ENCODE measurements at regions not wholly inside any gene's neighbourhood (a gene's known extent, or its start where the extent isn't known, plus 50 kb on each side); places are given as distances from the start of the nearest gene placed in this dataset.
A peak's percentile ranks its signal among the peaks of the same experiment; 100 is the strongest.

- H3K27me3 ChIP-seq (ENCODE audit: control insufficient read depth in 3 of 3, insufficient read depth in 3 of 3, low read length in 3 of 3), result no peaks in the 10 kb centered on the region
- peak overlapping the region; percentile 76 to 81 (median 78) for H3K9ac ChIP-seq (ENCODE audit: low read depth in 1 of 3, low read length in 3 of 3)
- H3K4me3 ChIP-seq (ENCODE audit: low read length in 3 of 3), result peak overlapping the region in 1 of 3 donors; percentile 49
- H3K4me1 ChIP-seq (ENCODE audit: control insufficient read depth in 3 of 3, insufficient read depth in 3 of 3, low read length in 3 of 3), result peaks cover 26 to 48% (median 48%) of the 10 kb centered on the region in 3 donors
- H3K36me3 ChIP-seq (ENCODE audit: control insufficient read depth in 3 of 3, insufficient read depth in 3 of 3, low read length in 3 of 3), result no peaks in the 10 kb centered on the region
- H3K9me3 ChIP-seq (ENCODE audit: control insufficient read depth in 3 of 3, low read length in 3 of 3), result no peaks in the 10 kb centered on the region
- H3K27ac ChIP-seq (ENCODE audit: low read depth, low read length), result peak overlapping the region; percentile 98
Measured at GRCh38 chr1:181152892-181153633, 64.6 kb downstream of the IER5 start.

- H3K27me3 ChIP-seq (ENCODE audit: control insufficient read depth in 3 of 3, insufficient read depth in 3 of 3, low read length in 3 of 3), result no peaks in the 10 kb centered on the region
- H3K36me3 ChIP-seq (ENCODE audit: control insufficient read depth in 3 of 3, insufficient read depth in 3 of 3, low read length in 3 of 3), result no peaks in the 10 kb centered on the region
- H3K4me1 ChIP-seq (ENCODE audit: control insufficient read depth in 3 of 3, insufficient read depth in 3 of 3, low read length in 3 of 3), result peaks cover 26 to 45% (median 44%) of the 10 kb centered on the region in 3 donors
- H3K27ac ChIP-seq (ENCODE audit: low read depth, low read length), result peak overlapping the region; percentile 98
- H3K4me3 ChIP-seq (ENCODE audit: low read length in 3 of 3), result no peak overlapping the region
- peak overlapping the region in 2 of 3 donors; percentile 34 to 81 for H3K9ac ChIP-seq (ENCODE audit: low read depth in 1 of 3, low read length in 3 of 3)
- no peaks in the 10 kb centered on the region for H3K9me3 ChIP-seq (ENCODE audit: control insufficient read depth in 3 of 3, low read length in 3 of 3)
Measured at GRCh38 chr1:181153634-181153961, 65.1 kb downstream of the IER5 start.

GRCh38 chr1:181155339-181155738 is 66.8 kb downstream of the IER5 start:
- H3K4me1 ChIP-seq (ENCODE audit: control insufficient read depth in 3 of 3, insufficient read depth in 3 of 3, low read length in 3 of 3), result peaks cover 32 to 45% (median 39%) of the 10 kb centered on the region in 3 donors
- H3K9ac ChIP-seq (ENCODE audit: low read depth in 1 of 3, low read length in 3 of 3), result no peak overlapping the region
- no peak overlapping the region for H3K4me3 ChIP-seq (ENCODE audit: low read length in 3 of 3)
- H3K9me3 ChIP-seq (ENCODE audit: control insufficient read depth in 3 of 3, low read length in 3 of 3), result no peaks in the 10 kb centered on the region
- no peaks in the 10 kb centered on the region for H3K36me3 ChIP-seq (ENCODE audit: control insufficient read depth in 3 of 3, insufficient read depth in 3 of 3, low read length in 3 of 3)
- no peak overlapping the region for H3K27ac ChIP-seq (ENCODE audit: low read depth, low read length)
- no peaks in the 10 kb centered on the region for H3K27me3 ChIP-seq (ENCODE audit: control insufficient read depth in 3 of 3, insufficient read depth in 3 of 3, low read length in 3 of 3)

DNA sequence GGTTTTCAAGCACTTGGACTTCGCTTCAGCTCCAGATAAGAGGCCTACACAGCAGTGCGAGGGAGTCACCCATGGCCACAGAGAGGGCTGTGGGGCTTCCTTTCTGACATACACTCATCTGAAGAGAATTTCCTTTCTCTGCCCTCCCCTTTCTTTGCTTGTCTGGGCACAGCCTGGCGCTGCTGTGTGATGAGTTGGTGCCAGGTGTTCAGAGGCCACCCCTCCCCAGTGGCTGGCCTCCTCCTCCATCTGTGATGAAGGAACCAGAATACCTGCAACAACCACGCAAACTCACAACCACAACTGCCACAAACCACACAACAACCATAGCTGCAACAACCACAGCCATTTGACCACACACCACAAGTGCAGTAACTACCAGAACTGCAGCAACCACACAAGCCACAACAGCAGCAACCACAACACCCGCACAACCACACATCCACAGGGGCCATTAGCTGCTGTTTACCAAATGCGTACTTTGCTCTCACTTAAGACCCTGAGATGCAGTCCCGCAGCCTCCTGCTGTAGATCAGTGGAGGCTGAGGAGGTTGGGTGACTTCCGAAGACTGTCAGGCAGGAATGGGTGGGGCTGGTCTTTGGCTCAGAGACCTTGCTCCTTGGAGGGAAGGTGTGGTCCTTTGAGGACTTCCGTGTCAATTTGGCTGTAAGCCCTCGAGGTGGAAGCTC is 71.1 kb downstream of the IER5 start:
- Histone ChIP-seq H3K27me3 (ENCODE audit: control insufficient read depth in 3 of 3, insufficient read depth in 3 of 3, low read length in 3 of 3) (no peaks in the 10 kb centered on the region), H3K36me3 (ENCODE audit: control insufficient read depth in 3 of 3, insufficient read depth in 3 of 3, low read length in 3 of 3) (no peaks in the 10 kb centered on the region), H3K27ac (ENCODE audit: low read depth, low read length) (no peak overlapping the region), H3K4me1 (ENCODE audit: control insufficient read depth in 3 of 3, insufficient read depth in 3 of 3, low read length in 3 of 3) (peaks cover 6 to 20% (median 8%) of the 10 kb centered on the region in 3 donors), H3K9ac (ENCODE audit: low read depth in 1 of 3, low read length in 3 of 3) (no peak overlapping the region), H3K9me3 (ENCODE audit: control insufficient read depth in 3 of 3, low read length in 3 of 3) (peaks cover 0 to 2% (median 0%) of the 10 kb centered on the region in 3 donors), H3K4me3 (ENCODE audit: low read length in 3 of 3) (no peak overlapping the region)

GRCh38 chr1:181160322-181160721 is 71.8 kb downstream of the IER5 start:
- no peak overlapping the region for H3K27ac ChIP-seq (ENCODE audit: low read depth, low read length)
- H3K9ac ChIP-seq (ENCODE audit: low read depth in 1 of 3, low read length in 3 of 3), result no peak overlapping the region

DNA sequence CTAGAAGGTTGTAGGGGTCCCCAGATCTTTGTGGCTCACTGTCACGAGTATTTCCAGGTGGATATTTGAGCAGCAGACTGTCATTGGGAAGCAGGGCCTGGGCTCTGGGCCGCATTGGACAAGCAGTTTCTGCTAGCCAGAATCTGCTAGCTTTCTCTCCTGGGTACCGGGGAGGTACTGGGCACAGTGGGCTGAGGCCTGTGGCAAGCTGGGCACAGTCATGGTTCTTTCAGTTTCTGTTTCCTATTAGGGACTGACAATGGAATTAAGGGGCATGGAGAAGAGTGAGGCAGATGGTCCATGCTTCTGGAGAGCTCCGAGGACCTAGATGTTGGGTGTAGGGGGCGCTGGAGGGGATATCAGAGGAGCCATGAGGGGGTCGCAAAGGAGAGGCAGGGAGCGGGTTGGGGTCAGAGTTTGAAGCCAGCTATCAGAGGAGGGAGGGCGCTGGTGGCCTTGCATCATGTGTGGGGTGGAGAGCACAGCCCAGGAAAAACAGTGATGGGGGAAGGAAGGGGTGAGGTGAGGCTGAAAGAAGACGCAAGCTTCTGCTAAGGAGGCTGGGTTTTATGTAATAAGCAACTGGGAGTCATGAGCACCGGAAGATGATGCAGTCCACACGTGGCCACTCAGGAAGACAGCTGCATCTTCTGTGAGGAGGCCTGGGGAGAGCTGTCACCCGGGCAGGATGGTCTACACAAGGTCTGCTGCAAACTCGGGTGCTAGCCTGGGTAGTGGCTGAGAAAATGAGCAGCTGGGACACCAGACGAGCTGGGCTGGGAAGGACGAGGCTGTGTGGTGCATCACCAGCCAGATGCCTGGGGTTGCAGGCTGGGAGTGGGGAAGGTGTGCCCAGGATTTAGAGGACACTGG is 72.7 kb downstream of the IER5 start:
- peaks cover 0 to 2% (median 0%) of the 10 kb centered on the region in 3 donors for H3K9me3 ChIP-seq (ENCODE audit: control insufficient read depth in 3 of 3, low read length in 3 of 3)
- no peaks in the 10 kb centered on the region for H3K27me3 ChIP-seq (ENCODE audit: control insufficient read depth in 3 of 3, insufficient read depth in 3 of 3, low read length in 3 of 3)
- H3K9ac ChIP-seq (ENCODE audit: low read depth in 1 of 3, low read length in 3 of 3), result no peak overlapping the region
- H3K4me1 ChIP-seq (ENCODE audit: control insufficient read depth in 3 of 3, insufficient read depth in 3 of 3, low read length in 3 of 3), result peaks cover 7 to 21% (median 9%) of the 10 kb centered on the region in 3 donors
- H3K4me3 ChIP-seq (ENCODE audit: low read length in 3 of 3), result no peak overlapping the region
- no peak overlapping the region for H3K27ac ChIP-seq (ENCODE audit: low read depth, low read length)
- H3K36me3 ChIP-seq (ENCODE audit: control insufficient read depth in 3 of 3, insufficient read depth in 3 of 3, low read length in 3 of 3), result no peaks in the 10 kb centered on the region

More at GRCh38 chr1:181160322-181160721, 71.8 kb downstream of the IER5 start:
- H3K4me3 ChIP-seq (ENCODE audit: low read length in 3 of 3), result no peak overlapping the region
- no peaks in the 10 kb centered on the region for H3K36me3 ChIP-seq (ENCODE audit: control insufficient read depth in 3 of 3, insufficient read depth in 3 of 3, low read length in 3 of 3)
- H3K27me3 ChIP-seq (ENCODE audit: control insufficient read depth in 3 of 3, insufficient read depth in 3 of 3, low read length in 3 of 3), result no peaks in the 10 kb centered on the region
- peaks cover 6 to 20% (median 8%) of the 10 kb centered on the region in 3 donors for H3K4me1 ChIP-seq (ENCODE audit: control insufficient read depth in 3 of 3, insufficient read depth in 3 of 3, low read length in 3 of 3)
- H3K9me3 ChIP-seq (ENCODE audit: control insufficient read depth in 3 of 3, low read length in 3 of 3), result peaks cover 0 to 2% (median 0%) of the 10 kb centered on the region in 3 donors

DNA sequence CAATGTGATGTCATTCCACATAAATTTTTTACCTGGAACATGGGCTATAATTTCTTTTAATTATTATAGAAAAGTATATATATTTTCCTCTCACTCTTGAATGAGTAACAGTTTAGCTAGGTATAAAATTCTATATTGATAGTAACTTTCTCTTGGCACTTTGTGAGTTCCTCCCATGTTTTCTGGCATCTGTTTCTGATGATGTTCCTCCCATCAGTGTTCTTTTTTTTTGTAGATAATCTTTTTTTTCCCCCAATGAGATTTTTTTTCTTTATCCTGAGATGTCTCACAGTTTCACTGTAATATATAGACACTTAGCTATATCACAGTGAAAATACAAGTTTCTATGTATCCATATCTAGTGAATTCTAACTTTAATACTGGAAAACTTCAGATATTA is 75.2 kb downstream of the IER5 start:
- Histone ChIP-seq H3K36me3 (ENCODE audit: control insufficient read depth in 3 of 3, insufficient read depth in 3 of 3, low read length in 3 of 3) (no peaks in the 10 kb centered on the region), H3K9ac (ENCODE audit: low read depth in 1 of 3, low read length in 3 of 3) (no peak overlapping the region), H3K4me3 (ENCODE audit: low read length in 3 of 3) (no peak overlapping the region), H3K9me3 (ENCODE audit: control insufficient read depth in 3 of 3, low read length in 3 of 3) (peaks cover 0 to 2% (median 0%) of the 10 kb centered on the region in 3 donors), H3K27ac (ENCODE audit: low read depth, low read length) (no peak overlapping the region), H3K27me3 (ENCODE audit: control insufficient read depth in 3 of 3, insufficient read depth in 3 of 3, low read length in 3 of 3) (no peaks in the 10 kb centered on the region), H3K4me1 (ENCODE audit: control insufficient read depth in 3 of 3, insufficient read depth in 3 of 3, low read length in 3 of 3) (peaks cover 10 to 21% (median 11%) of the 10 kb centered on the region in 3 donors)

DNA sequence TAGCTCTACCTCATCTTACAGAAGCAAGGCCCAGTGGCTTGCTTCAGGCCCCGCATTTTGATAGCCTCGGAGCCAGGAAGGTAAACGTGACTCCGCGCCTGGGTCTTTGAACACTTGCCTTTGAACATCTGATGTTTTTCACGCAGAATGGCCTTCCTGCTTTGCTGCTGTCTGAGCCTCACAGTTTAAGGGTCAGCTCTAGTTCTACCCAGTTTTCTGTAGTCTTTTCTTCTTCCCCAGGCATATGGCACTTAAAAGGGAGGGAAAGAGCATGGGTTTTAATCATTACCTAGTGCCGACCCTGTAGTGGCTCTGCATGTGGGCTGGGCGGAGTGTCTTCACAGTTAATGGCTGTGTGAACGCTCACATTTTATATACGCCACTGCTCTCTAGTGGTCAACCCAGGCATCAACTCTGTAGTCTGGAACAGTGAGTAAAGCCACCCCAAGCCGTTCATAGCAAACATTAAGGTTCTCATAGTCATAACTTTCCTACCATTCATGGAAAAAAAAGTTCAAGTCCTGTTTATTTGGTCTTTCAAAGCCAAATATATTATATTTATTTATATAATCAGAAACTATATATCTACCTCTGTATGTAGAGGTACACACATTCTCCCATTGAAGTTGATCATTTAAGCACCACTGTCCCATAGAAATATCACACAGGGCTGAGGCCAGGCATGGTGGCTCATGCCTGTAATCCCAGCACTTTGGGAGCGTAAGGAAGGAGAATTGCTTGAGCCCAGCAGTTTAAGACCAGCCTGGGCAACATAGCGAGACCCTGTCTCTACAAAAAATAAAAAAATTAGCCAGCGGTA is 78.1 kb downstream of the IER5 start:
- H3K9me3 ChIP-seq (ENCODE audit: control insufficient read depth in 3 of 3, low read length in 3 of 3), result peaks cover 0 to 2% (median 0%) of the 10 kb centered on the region in 3 donors
- H3K4me1 ChIP-seq (ENCODE audit: control insufficient read depth in 3 of 3, insufficient read depth in 3 of 3, low read length in 3 of 3), result peaks cover 3 to 4% (median 4%) of the 10 kb centered on the region in 3 donors
- no peak overlapping the region for H3K4me3 ChIP-seq (ENCODE audit: low read length in 3 of 3)
- H3K27ac ChIP-seq (ENCODE audit: low read depth, low read length), result no peak overlapping the region
- H3K36me3 ChIP-seq (ENCODE audit: control insufficient read depth in 3 of 3, insufficient read depth in 3 of 3, low read length in 3 of 3), result no peaks in the 10 kb centered on the region
- no peaks in the 10 kb centered on the region for H3K27me3 ChIP-seq (ENCODE audit: control insufficient read depth in 3 of 3, insufficient read depth in 3 of 3, low read length in 3 of 3)
- peak overlapping the region in 1 of 3 donors; percentile 68 for H3K9ac ChIP-seq (ENCODE audit: low read depth in 1 of 3, low read length in 3 of 3)

- no peak overlapping the region for H3K4me3 ChIP-seq (ENCODE audit: low read length in 3 of 3)
- no peaks in the 10 kb centered on the region for H3K36me3 ChIP-seq (ENCODE audit: control insufficient read depth in 3 of 3, insufficient read depth in 3 of 3, low read length in 3 of 3)
- no peak overlapping the region for H3K27ac ChIP-seq (ENCODE audit: low read depth, low read length)
- H3K9ac ChIP-seq (ENCODE audit: low read depth in 1 of 3, low read length in 3 of 3), result no peak overlapping the region
- no peaks in the 10 kb centered on the region for H3K9me3 ChIP-seq (ENCODE audit: control insufficient read depth in 3 of 3, low read length in 3 of 3)
- peaks cover 3 to 4% (median 4%) of the 10 kb centered on the region in 3 donors for H3K4me1 ChIP-seq (ENCODE audit: control insufficient read depth in 3 of 3, insufficient read depth in 3 of 3, low read length in 3 of 3)
- H3K27me3 ChIP-seq (ENCODE audit: control insufficient read depth in 3 of 3, insufficient read depth in 3 of 3, low read length in 3 of 3), result no peaks in the 10 kb centered on the region
Measured at GRCh38 chr1:181169281-181169865, 80.9 kb downstream of the IER5 start.

Data from skeletal muscle tissue (tissue), 3 donors.